ENCODE measurements at regions not wholly inside any gene's neighbourhood (a gene's known extent, or its start where the extent isn't known, plus 50 kb on each side); places are given as distances from the start of the nearest gene placed in this dataset.

- TF ChIP-seq CTCF (IDR thresholded peaks at IDR 0.05) (no peak), POLR2A (IDR thresholded peaks at IDR 0.05) (no peak)
Observed at GRCh38 chr11:45725776-45726492, 60.5 kb upstream of the CHST1 start.
